GM12865 (cell line): ENCODE measurements at regions not wholly inside any gene's neighbourhood (a gene's known extent, or its start where the extent isn't known, plus 50 kb on each side); places are given as distances from the start of the nearest gene placed in this dataset.

Source experiments
- DNase-seq: peaks from one replicate; pipeline ENCODE4 v3.0.0; 2010; ENCODE audit warnings: low read depth
- H3K4me3 ChIP-seq: 2 replicates; pipeline ENCODE4 v1.5.1; 2011; ENCODE audit warnings: mild to moderate bottlenecking, low read depth, low read length, control low read depth
- CTCF ChIP-seq: IDR thresholded peaks from 2 replicates; pipeline ENCODE4 v1.5.1; 2011; ENCODE audit warnings: low read length, control low read depth, low read depth, inconsistent platforms; ENCODE audit not compliant: insufficient read depth; ENCODE audit errors: missing control alignments

GRCh38 chr14:55754871-55755270 lies 174.9 kb downstream of the KTN1 start:
- H3K4me3 ChIP-seq, result no peak overlapping the region
- no peak for TF ChIP-seq CTCF
- no peak for DNase-seq

GRCh38 chr14:55756078-55756477 lies 176.1 kb downstream of the KTN1 start:
- no peak for DNase-seq
- TF ChIP-seq CTCF, result no peak
- no peak overlapping the region for H3K4me3 ChIP-seq

GRCh38 chr14:55756557-55756956 lies 176.6 kb downstream of the KTN1 start:
- no peak overlapping the region for H3K4me3 ChIP-seq
- no peak for DNase-seq
- no peak for TF ChIP-seq CTCF

- DNase-seq, result no peak
- TF ChIP-seq CTCF, result no peak
- no peak overlapping the region for H3K4me3 ChIP-seq
These were observed 178.8 kb downstream of the KTN1 start for GRCh38 chr14:55758796-55759195.

- H3K4me3 ChIP-seq, result no peak overlapping the region
- DNase-seq, result no peak
- TF ChIP-seq CTCF, result no peak
These were observed 181.0 kb downstream of the KTN1 start for GRCh38 chr14:55760789-55761566.

- no peak for TF ChIP-seq CTCF
- H3K4me3 ChIP-seq, result no peak overlapping the region
- no peak for DNase-seq
These were observed 181.6 kb downstream of the KTN1 start for GRCh38 chr14:55761651-55762050.
